Fibroblast of peridontal ligament (primary cell): ENCODE measurements at regions not wholly inside any gene's neighbourhood (a gene's known extent, or its start where the extent isn't known, plus 50 kb on each side); places are given as distances from the start of the nearest gene placed in this dataset.

Source experiments
- DNase-seq: peaks from one replicate; pipeline ENCODE4 v3.0.0-alpha.2; 2010; ENCODE audit errors: extremely low read depth

DNA sequence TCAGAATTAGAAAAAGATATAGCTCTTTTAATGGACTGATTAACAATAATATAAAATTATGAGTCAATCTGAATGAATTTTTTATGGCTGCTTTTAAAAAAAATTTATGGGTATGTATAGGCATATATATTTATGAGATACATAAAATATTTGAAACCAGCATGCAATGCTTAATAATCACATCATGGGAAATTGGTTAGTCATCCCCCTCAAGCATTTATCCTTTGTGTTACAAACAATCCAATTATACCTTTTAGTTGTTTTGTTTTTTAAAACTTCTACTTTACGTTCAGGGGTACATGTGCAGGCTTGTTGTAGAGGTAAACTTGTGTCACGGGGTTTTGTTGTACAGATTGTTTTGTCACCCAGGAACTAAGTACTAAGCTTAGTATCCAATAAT, 63.4 kb upstream of the HMGCLL1 start:
- DNase-seq: no peak

DNA sequence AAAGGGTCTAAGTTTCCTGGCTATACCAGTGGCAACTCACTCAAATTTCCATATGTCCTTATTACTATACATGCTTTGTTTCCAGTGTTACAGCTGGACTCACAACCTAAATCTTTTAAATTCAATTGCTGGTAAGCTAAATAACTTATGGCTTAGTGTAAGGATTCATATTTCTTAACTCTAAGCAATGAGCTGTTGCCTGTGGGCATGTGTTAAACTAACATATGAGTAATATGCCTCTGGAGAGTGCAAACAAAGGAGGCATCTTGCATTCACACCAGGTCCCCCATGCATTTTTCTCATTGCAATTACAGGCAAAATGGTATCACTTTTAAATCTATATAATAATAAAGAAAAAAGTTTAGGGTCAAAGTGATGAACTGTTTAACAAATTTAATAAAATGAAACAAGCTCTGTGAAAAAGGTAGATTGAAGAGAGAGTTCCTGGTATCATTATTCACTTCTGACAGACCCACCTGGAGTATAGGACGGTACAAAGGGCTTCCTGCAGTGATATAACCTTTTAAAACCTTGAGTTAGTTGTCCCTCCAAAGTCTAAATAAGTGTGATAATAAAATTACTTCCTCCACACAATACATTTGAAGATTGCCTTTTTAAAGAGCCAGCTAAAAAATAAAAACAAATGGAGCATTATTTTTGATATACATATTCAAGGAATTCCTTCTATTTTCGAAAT, 57.6 kb upstream of the HMGCLL1 start:
- peak; percentile 76 for DNase-seq

DNA sequence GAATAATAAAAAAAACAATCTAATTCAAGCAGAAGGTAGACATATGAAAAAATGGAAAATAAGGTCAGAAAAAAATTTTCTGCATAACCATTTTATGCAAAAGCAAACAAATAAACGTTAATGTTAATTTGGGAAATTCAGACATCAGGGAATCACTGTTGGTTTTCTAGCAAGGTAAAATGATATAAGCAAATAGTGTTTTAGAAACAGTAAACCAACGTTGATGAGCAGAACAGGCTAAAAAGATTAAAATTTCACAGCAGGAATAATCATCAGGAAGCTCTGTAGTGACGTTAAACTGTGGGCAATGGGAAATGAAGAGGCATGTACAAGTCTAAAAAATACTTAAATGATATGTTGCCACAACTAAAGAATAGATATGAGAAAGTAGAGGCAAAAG, 54.5 kb upstream of the HMGCLL1 start:
- no peak for DNase-seq

DNA sequence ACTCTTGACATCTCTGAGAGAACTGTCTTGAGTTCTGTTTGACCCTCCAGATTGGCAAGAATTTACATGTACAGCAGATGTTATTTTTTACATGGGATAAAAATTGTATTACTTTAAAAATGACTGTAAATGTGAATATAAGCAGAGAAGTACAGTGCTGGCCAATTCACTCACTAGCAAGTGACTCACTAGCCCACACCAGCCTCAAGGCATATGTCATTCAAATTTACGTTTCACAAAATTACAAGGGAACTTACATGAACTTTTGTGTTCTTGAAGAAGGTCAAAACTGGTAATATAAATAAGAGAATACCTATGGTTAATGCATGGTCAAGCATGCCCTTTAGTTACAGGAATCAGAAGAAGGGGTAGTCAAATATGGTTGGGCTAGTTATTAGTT, 54.0 kb upstream of the HMGCLL1 start:
- DNase-seq: peak; percentile 67
